ENCODE measurements at regions not wholly inside any gene's neighbourhood (a gene's known extent, or its start where the extent isn't known, plus 50 kb on each side); places are given as distances from the start of the nearest gene placed in this dataset.

DNA sequence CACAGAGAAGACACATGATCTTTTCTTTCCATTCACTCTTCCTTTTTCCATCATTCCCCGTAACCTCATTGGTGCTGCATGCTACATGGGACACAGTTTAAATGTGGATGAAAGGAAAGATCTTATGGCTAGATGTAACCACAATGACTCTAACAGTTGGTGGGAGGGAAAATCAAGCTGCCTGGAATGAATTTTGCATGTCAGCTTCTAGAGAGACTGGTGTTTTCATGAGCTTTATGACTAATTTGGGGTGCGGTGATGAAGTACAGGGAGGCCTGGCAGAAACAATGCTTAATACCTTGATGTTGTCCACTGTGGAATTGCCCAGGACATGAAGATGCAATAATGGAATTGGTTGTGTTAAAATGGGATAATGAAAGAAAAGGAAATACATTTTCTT is 55.9 kb upstream of the MYO10 start:
- TF ChIP-seq SUZ12 (IDR thresholded peaks at IDR 0.05) (no peak), FOXK2 (IDR thresholded peaks at IDR 0.05) (no peak), ZNF384 (IDR thresholded peaks at IDR 0.05) (no peak), LEF1 (IDR thresholded peaks at IDR 0.05; ENCODE audit: borderline replicate concordance) (no peak), TARDBP (IDR thresholded peaks at IDR 0.05) (no peak), NFRKB (IDR thresholded peaks at IDR 0.05) (no peak)

Measured in HEK293T (cell line).